Astrocyte (in vitro differentiated cells and primary cell): ENCODE measurements at regions not wholly inside any gene's neighbourhood (a gene's known extent, or its start where the extent isn't known, plus 50 kb on each side); places are given as distances from the start of the nearest gene placed in this dataset.
"Not testable (repeated sequence)": the region's sequence is repeated elsewhere in the genome, so short reads cannot be mapped to it uniquely, and the experiment has no call there.

ENCODE experiments used
- CTCF ChIP-seq: IDR thresholded peaks from 2 replicates; pipeline ENCODE4 v1.5.1; 2011; ENCODE audit warnings: low read depth, mild to moderate bottlenecking, inconsistent platforms, low read length, moderate library complexity; ENCODE audit not compliant: insufficient read depth
- EZH2 ChIP-seq: IDR thresholded peaks from 2 replicates; pipeline ENCODE4 v1.6.1; 2012; ENCODE audit warnings: mild to moderate bottlenecking, low read length, inconsistent platforms; ENCODE audit not compliant: insufficient read depth

- not testable (repeated sequence) for TF ChIP-seq CTCF, EZH2
Observed at GRCh38 chr1:148253808-148254207, 101.7 kb upstream of the NBPF11 start.
